Ammon's horn (tissue), 1 donor: ENCODE measurements at regions not wholly inside any gene's neighbourhood (a gene's known extent, or its start where the extent isn't known, plus 50 kb on each side); places are given as distances from the start of the nearest gene placed in this dataset.
A peak's percentile ranks its signal among the peaks of the same experiment; 100 is the strongest.

Experiments
- DNase-seq: peaks from one replicate; pipeline ENCODE4 v3.0.0-alpha.2; 2016; ENCODE audit warnings: low spot score

DNA sequence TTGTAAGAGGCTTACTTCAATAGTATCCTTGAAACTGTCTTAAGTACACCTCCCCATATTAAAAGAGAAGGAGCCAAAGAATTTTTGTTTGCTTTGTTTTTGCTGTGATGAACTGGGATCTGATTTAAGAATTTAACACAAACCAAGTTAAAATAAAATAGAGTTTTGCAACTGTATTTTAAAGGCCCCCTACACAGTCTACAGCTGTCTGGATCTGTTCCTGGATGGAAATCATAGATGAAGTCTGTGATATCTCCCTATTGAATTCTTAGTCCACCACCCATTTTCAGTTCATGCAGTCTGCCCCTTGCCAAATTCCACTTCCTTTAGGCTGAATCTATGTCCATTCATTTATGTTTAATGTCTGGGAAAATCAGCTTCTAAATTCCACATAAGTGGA lies 169.8 kb upstream of the MEOX2 start:
- DNase-seq: no peak

DNA sequence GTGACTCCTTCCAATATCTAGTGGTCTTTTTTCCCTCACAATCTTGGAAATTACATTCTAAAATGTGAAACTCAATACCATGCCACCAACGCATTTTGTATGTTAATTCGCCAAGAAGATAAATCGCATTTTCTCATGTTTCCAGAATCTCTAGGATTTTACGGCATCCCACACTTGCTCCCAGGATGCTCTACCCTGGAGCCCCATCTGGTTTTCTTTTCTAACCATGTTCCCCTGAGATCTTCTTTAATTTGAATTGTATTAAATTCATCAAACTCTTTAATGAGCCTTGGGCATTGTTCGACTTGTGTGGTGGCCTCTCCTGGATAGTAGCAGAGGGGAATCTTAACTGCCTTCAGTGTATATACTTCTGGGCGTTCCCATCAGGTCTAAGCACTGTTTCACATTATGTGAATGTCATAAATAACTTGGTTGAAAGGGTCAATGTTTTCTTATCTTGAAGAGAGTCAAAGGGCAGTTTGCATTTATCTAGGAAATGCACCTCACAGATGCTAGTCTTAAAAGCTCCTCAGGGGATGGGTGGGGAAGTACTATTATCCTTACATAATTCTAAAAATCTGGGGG lies 169.1 kb upstream of the MEOX2 start:
- DNase-seq: no peak

- no peak for DNase-seq
These were observed 168.5 kb upstream of the MEOX2 start for GRCh38 chr7:15854841-15855524.

DNA sequence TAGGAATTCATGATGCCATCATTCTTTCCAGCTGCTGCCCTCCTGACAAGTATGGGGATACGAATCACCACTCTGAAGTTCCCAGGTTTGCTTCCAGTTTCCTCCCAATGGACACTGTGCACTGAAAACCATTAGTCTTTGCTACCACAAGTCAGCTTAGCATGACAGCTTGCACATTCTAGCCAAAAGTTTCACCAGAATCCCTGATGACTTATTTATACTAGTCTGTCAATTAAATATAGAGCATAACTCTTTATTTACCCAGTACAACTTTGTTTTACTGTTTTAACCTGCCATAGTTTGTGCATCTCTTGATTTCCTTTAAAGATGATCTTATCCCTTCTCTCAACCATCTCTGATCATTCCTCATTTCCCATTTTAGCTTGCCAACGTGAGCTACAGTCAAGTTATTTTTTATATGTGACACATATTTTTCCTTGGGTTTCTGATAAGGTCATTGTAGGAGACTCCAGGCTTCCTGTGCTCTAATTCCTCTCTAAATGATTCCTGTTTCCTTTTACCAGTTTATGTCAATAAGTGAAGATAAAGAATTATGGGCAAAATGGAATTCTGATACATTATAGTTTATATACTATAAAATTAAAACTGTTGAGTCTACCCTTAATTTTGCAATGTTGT lies 167.5 kb upstream of the MEOX2 start:
- DNase-seq: no peak

DNA sequence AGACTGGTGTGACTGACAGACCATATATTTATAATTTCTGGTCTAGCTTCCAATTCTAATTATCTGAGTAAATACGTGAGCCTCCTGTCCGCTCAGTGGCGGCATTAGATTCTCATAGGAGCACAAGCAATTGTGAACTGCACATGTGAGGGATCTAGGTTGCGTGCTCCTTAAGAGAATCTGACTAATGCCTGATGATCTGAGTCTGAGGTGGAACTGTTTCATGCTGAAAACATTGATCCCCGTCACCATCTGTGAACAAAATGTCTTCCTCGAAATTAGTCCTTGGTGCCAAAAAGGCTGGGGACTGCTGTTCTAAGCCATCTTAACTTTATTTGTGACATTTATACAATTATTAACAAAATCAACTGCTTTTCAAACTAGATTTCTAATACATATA lies 164.7 kb upstream of the MEOX2 start:
- DNase-seq: no peak

DNA sequence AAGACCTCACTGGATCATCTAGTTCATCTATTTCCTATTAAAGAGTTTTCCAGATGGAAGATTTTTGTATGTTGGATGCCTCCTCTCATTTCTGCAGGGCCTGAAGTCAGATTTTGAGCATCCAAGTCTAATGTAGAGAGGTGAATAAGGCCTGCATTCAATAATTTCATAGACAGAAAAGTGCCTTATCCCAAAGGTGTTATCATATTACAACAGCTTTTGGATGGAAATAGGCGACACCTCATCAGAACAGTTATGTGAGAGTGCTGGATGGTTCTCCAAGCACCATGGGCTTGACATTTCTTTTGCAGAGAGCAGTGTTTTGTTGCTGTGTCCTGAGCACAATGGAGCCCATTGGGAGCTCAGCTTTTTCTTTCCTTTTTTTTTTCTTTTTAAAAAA lies 162.4 kb upstream of the MEOX2 start:
- DNase-seq: no peak

- no peak for DNase-seq
These were observed 161.9 kb upstream of the MEOX2 start for GRCh38 chr7:15848362-15848761.

DNA sequence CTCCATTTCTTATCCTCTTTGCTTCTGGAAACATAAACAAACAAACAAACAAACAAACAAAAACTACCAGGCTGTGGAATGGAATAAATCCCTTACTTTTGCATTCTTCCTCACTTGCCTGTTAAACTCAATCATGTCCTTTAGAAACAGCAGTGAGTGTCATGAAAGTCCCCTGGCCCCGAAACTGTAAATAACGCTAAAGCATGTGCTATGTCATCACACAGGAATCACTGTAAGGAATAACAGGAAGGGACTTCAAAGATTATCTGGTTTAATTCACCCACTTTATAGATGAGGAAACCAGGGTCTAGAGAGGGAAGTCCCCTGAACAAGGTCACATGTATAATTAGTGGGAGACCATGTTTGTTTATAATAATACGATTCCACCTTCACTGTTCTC lies 159.4 kb upstream of the MEOX2 start:
- DNase-seq: no peak

DNA sequence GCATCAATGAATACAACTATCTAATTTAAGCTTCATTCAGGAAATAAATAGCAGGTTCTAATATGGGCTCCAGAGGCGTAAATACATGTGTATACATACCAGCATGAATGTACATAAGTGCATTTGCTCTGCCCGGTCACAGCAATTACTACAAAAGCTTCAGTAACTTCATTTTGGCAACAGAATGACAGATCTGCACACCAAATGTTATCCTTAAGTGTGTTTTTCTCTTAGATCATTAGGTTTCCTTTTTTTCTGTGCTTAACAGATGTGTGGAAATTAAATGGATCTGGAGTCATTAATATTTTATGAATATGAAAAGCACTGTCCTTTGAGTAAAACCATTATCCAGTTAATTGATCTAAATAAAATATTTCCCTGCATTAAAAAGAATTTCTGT lies 159.0 kb upstream of the MEOX2 start:
- no peak for DNase-seq

- peak; percentile 11 for DNase-seq
These were observed 153.1 kb upstream of the MEOX2 start for GRCh38 chr7:15839416-15840100.

GRCh38 chr7:15838265-15838664 lies 151.8 kb upstream of the MEOX2 start:
- no peak for DNase-seq

GRCh38 chr7:15837306-15837950 lies 150.9 kb upstream of the MEOX2 start:
- no peak for DNase-seq

DNA sequence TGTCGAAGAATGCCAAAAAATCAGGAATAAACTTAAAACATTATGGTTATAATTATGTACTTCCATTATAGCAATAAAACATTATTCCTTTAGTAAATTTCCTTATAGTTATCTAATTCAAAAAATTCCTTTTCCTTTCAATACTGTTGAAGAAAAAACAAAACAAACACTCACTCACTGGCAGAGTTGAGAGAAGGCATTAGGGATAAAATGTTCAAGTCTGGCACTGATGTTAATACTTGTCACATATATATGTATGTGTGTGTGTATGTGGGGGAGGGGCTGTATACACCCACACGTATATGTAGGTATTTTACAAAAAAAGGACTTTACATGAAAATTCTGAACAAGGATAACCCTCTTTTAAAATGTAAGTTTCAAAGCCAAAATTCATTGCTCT lies 150.2 kb upstream of the MEOX2 start:
- no peak for DNase-seq

DNA sequence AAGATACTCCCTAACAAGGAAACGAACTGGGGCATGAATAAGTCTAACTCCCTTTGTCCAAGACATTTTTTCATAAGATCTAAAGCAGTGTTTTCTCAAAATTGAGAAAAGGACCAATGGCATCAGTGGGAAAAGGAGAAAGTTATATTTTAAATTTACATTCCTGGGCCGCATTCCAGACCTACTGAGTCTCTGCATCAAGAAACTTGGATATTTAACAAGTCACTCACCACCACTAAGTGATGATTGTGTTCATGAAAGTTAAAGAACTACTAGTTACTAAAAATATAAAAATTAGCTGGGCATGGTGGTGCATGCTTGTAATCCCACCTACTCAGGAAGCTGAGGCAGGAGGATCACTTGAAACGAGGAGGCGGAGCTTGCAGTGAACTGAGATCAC lies 149.6 kb upstream of the MEOX2 start:
- DNase-seq: no peak

DNA sequence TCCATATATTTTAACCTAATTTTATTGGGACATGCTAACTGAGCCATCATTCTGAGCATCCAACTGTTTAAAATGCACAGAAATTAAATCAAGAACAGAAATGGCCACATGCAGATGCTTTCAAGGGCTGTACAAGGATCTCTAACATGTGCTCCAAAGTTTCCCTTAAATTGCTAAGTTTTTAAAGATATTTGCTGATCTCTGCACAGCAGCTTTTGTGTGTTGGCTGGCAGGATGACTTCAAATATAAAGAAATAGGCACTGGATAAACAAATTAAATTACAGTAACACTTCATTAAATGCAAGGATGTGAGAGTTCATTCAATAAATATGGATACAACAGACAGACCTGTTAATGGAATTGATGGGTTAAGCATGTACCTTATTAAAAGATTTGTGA lies 148.0 kb upstream of the MEOX2 start:
- DNase-seq: no peak

- DNase-seq: no peak
These were observed 146.5 kb upstream of the MEOX2 start for GRCh38 chr7:15832996-15833395.

GRCh38 chr7:15831606-15832005 lies 145.1 kb upstream of the MEOX2 start:
- DNase-seq: no peak

DNA sequence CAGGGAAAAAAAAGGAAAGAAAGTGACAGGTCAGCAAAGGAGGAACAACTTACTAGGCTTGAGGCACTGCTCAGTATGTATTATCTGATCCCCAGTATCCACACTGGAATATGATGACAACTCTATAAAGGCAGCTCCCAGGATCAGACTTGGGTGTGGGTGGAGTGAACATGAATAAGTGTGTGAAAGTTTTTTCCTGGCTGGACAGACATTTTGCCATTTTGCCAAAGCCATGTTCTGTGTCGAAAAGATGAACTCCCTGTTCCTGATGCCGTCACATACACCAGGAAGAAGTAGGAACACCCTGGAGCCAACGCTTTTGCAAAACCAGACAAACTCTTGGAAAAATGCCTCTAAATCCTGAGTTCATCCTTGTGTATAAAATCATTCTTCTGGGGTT lies 143.2 kb upstream of the MEOX2 start:
- no peak for DNase-seq

GRCh38 chr7:15828881-15829280 lies 142.4 kb upstream of the MEOX2 start:
- DNase-seq: no peak

DNA sequence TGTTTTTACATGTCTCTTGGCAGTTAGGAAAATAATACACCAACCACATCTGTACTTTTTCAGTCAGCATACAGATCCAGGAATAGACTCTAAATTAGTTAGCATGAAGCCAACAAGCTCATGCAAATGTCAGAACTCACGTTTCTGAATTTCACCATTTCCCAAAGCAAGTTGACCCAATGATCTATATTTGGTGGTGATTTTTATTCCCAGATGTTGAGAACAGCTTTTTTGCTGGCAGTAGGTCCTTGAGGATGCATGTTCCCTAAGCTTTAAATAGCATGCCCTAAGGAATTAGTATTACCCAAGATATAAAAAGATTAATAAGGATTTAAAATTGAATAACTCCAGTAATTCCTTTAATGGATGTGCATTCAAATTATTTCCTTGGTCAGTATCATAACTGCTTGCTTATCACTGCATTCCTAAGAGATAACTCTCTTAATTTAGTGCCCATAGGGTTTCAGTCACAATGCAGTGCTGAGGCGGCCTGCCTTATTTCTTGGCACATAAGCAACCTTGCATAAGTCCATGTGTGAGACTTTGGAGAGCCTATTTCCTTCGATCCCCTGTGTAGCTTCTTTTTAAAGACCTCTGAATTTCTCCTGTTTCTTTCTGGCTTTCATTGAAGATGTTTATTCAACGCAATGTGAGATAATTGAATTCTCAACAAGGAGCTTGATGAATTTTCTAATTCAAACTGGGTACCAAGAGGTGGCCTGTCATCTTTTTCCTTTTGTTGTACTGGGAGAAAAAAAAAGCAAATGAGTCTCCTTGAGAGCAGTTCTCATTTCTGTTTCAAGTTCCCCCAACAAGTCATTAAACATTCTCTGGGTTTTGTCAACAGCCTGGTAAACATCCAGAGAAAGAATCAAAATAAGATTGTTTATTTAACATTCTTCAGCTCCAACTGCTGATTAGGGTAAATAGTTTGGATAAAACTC lies 135.3 kb upstream of the MEOX2 start:
- DNase-seq: no peak

DNA sequence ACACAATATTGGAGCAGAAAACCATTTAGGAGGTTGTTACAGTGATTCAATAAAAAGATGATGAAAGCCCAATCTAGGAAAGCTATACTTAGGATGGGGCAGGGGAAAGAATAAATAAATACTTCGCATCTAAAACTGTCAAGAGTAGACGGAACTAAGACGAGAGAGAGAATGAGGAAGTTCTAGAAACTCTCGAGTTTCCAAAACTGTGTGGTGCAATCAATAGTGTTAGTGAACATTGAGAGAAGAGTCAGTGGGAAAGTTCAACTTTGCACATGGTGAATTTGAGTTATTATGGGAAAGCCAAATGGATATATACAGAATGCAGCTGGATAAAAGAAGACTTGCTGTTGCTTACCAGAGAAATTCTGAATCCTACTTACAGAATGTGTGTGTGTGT lies 133.8 kb upstream of the MEOX2 start:
- DNase-seq: no peak
